Activated CD8-positive, alpha-beta T cell treated with anti-CD3 and anti-CD28 coated beads, Interleukin-2, amount 10 ng/mL, durations not matched to agents 7 days and 5 days (primary cell): ENCODE measurements at regions not wholly inside any gene's neighbourhood (a gene's known extent, or its start where the extent isn't known, plus 50 kb on each side); places are given as distances from the start of the nearest gene placed in this dataset.

Source experiments
- ATAC-seq: fragments of 150-1000 bp; cut with Tn5 transposase; one replicate; pipeline ENCODE4 v1.10.0; 2021; ENCODE audit warnings: moderate library complexity
- CTCF ChIA-PET: fragments of 350-600 bp; sonication (Branson Sonifier 250); formaldehyde crosslinking; loops from one replicate; lab custom pipeline; 2021; ENCODE audit warnings: antibody characterized with exemption; lab: Charles Lee
- POLR2A ChIA-PET: fragments of 350-600 bp; sonication (Branson Sonifier 250); formaldehyde crosslinking; loops from one replicate; lab custom pipeline; 2021; ENCODE audit warnings: antibody characterized with exemption; lab: Charles Lee
- DNase-seq: peaks from one replicate; pipeline ENCODE4 v3.0.0-alpha.2; 2020
- H3K27ac Mint-ChIP-seq: one replicate; pipeline ENCODE4 v1.8.0; 2021; ENCODE audit warnings: mild to moderate bottlenecking, mixed read lengths
- H3K27me3 Mint-ChIP-seq: one replicate; pipeline ENCODE4 v1.8.0; 2021; ENCODE audit warnings: low read depth, mixed read lengths
- H3K36me3 Mint-ChIP-seq: one replicate; pipeline ENCODE4 v1.8.0; 2021; ENCODE audit warnings: low read depth, mixed read lengths
- H3K4me1 Mint-ChIP-seq: one replicate; pipeline ENCODE4 v1.8.0; 2021; ENCODE audit warnings: low read depth, mixed read lengths
- H3K4me3 Mint-ChIP-seq: one replicate; pipeline ENCODE4 v1.8.0; 2021; ENCODE audit warnings: mild to moderate bottlenecking, mixed read lengths
- H3K9me3 Mint-ChIP-seq: one replicate; pipeline ENCODE4 v1.8.0; 2022; ENCODE audit warnings: mixed read lengths; ENCODE audit not compliant: insufficient read depth

- CTCF ChIA-PET: interaction anchor here (0.8 to 2.7 kb wide), 14 partner anchors 8 to 233 kb away, joined by 3 to 15 read pairs (median 4); no protein-coding TSS in a partner anchor
- Mint-ChIP-seq H3K27ac (no peak overlapping the region), H3K27me3 (peaks cover 11% of the 10 kb centered on the region), H3K36me3 (no peaks in the 10 kb centered on the region), H3K4me1 (peaks cover 5% of the 10 kb centered on the region), H3K9me3 (no peaks in the 10 kb centered on the region), H3K4me3 (no peak overlapping the region)
- DNase-seq (peak; percentile 60), ATAC-seq (peak; percentile 57)
- POLR2A ChIA-PET: no interaction called here
Measured at GRCh38 chr11:112453601-112454577, 193.2 kb upstream of the PLET1 start.

DNA sequence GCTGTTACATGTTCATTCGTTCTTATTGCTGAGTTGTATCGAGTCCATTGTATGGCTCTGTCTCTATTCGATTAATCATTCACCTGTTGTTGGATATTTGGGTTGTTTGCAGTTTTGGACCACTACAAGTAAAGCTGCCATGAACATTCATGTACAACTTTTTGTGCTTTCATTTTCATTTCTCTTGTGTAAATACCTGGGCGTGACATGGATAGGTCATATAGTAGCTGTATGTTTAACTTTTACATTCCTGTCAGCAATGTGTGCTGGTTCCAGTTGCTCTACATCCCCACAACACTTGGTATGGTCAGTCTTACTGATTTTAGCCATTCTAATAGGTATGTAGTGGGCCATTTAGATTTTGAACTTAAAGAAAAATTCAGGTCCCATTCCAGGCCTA, 194.2 kb upstream of the PLET1 start:
- no peak for DNase-seq
- Mint-ChIP-seq H3K9me3 (no peaks in the 10 kb centered on the region), H3K4me1 (peaks cover 5% of the 10 kb centered on the region), H3K27me3 (peaks cover 7% of the 10 kb centered on the region), H3K4me3 (no peak overlapping the region), H3K27ac (no peak overlapping the region), H3K36me3 (no peaks in the 10 kb centered on the region)
- ATAC-seq: no peak
- ChIA-PET CTCF (interaction anchor here (1.3 to 2.7 kb wide), 5 partner anchors 10 to 175 kb away, joined by 3 to 15 read pairs (median 9); no protein-coding TSS in a partner anchor), POLR2A (no interaction called here)

DNA sequence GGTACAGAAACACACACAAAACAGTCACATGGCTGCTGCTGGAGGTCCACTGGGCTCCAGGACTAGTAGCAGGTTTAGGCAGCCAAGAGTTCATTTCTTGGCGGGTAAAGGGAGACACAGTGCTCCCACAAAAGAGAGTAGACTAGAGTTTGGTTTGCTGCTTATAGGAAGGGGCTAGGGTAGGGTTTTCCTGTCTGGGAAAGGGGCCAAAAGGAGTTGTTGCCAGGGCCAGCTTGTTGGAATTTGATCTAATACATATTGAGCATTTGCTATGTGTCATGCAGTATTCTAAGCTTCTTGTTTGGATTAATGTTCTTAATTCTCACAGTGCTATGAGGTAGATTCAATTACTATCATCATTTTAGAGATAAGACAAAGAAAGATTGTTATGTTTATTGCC, 195.1 kb upstream of the PLET1 start:
- ATAC-seq (no peak), DNase-seq (no peak)
- Mint-ChIP-seq H3K9me3 (no peaks in the 10 kb centered on the region), H3K4me1 (peaks cover 5% of the 10 kb centered on the region), H3K27me3 (peaks cover under 1% of the 10 kb centered on the region), H3K27ac (no peak overlapping the region), H3K36me3 (no peaks in the 10 kb centered on the region), H3K4me3 (no peak overlapping the region)
- CTCF ChIA-PET: interaction anchor here (2.7 kb wide), 1 partner anchor 168 kb away, joined by 15 read pairs; no protein-coding TSS in a partner anchor
- POLR2A ChIA-PET: no interaction called here

- peaks cover 5% of the 10 kb centered on the region for H3K4me1 Mint-ChIP-seq
- DNase-seq: no peak
- no peak overlapping the region for H3K27ac Mint-ChIP-seq
- H3K9me3 Mint-ChIP-seq: no peaks in the 10 kb centered on the region
- H3K27me3 Mint-ChIP-seq: no peaks in the 10 kb centered on the region
- ATAC-seq: no peak
- ChIA-PET CTCF (no interaction called here), POLR2A (no interaction called here)
- no peak overlapping the region for H3K4me3 Mint-ChIP-seq
- no peaks in the 10 kb centered on the region for H3K36me3 Mint-ChIP-seq
Measured at GRCh38 chr11:112457532-112457931, 196.9 kb upstream of the PLET1 start.

DNA sequence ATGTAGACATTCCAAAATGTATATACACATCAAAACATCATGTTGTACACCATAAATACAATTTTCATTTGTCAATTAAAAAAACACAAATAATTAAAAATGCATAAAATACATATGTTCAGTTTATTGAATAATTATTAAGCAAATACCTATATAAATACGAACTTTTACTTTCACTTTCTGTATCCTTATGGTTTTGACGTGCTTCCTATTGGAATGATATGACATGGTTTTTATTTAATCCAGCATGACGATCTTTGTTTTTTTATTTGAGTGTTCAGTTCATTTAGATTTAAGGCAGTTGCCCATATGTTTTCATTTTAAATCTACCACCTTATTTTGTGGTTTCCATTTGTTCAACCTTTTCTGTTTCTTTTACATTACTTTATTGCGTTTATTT, 198.3 kb upstream of the PLET1 start:
- ATAC-seq (no peak), DNase-seq (no peak)
- Mint-ChIP-seq H3K4me3 (no peak overlapping the region), H3K36me3 (no peaks in the 10 kb centered on the region), H3K27ac (no peak overlapping the region), H3K9me3 (no peaks in the 10 kb centered on the region), H3K27me3 (no peaks in the 10 kb centered on the region), H3K4me1 (peaks cover 5% of the 10 kb centered on the region)
- POLR2A ChIA-PET: no interaction called here
- CTCF ChIA-PET: no interaction called here

DNA sequence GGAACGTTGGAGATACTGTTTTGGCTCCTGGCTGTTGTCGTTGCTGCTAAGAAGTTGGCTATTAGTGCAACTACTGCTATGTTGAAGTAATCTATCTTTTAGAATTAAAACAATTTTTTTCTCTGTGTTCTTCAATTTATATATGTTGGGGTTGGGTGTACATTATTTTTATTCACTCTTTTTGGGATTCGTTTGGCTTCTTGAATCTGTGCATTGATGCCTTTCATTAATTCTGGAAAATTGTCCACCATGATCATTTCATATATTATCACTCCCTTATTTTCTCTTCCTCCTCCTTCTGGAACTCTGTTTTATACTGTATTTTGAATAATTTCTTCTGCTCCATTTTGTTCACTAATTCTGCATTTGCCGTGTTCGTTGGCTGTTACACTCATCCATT, 199.5 kb upstream of the PLET1 start:
- no peak for ATAC-seq
- Mint-ChIP-seq H3K4me3 (no peak overlapping the region), H3K9me3 (no peaks in the 10 kb centered on the region)

GRCh38 chr11:112464949-112465348, 204.3 kb upstream of the PLET1 start:
- no peaks in the 10 kb centered on the region for H3K36me3 Mint-ChIP-seq
- no peak for ATAC-seq
- ChIA-PET CTCF (no interaction called here), POLR2A (no interaction called here)
- DNase-seq: no peak
- no peaks in the 10 kb centered on the region for H3K9me3 Mint-ChIP-seq
- no peak overlapping the region for H3K4me3 Mint-ChIP-seq
- peaks cover 1% of the 10 kb centered on the region for H3K27me3 Mint-ChIP-seq
- H3K4me1 Mint-ChIP-seq: no peaks in the 10 kb centered on the region
- no peak overlapping the region for H3K27ac Mint-ChIP-seq

More for the DNA sequence above, 199.5 kb upstream of the PLET1 start:
- no peaks in the 10 kb centered on the region for H3K36me3 Mint-ChIP-seq
- no peak for DNase-seq
- H3K4me1 Mint-ChIP-seq: no peaks in the 10 kb centered on the region
- no peak overlapping the region for H3K27ac Mint-ChIP-seq
- ChIA-PET CTCF (interaction anchor here (1.3 kb wide), 1 partner anchor 829 kb away, joined by 3 read pairs; no protein-coding TSS in a partner anchor), POLR2A (no interaction called here)
- no peaks in the 10 kb centered on the region for H3K27me3 Mint-ChIP-seq

GRCh38 chr11:112465433-112466024, 204.9 kb upstream of the PLET1 start:
- ATAC-seq (no peak), DNase-seq (no peak)
- H3K9me3 Mint-ChIP-seq: no peaks in the 10 kb centered on the region
- H3K4me3 Mint-ChIP-seq: no peak overlapping the region
- ChIA-PET CTCF (no interaction called here), POLR2A (no interaction called here)
- H3K36me3 Mint-ChIP-seq: no peaks in the 10 kb centered on the region
- H3K4me1 Mint-ChIP-seq: no peaks in the 10 kb centered on the region
- H3K27me3 Mint-ChIP-seq: peaks cover 1% of the 10 kb centered on the region
- no peak overlapping the region for H3K27ac Mint-ChIP-seq

DNA sequence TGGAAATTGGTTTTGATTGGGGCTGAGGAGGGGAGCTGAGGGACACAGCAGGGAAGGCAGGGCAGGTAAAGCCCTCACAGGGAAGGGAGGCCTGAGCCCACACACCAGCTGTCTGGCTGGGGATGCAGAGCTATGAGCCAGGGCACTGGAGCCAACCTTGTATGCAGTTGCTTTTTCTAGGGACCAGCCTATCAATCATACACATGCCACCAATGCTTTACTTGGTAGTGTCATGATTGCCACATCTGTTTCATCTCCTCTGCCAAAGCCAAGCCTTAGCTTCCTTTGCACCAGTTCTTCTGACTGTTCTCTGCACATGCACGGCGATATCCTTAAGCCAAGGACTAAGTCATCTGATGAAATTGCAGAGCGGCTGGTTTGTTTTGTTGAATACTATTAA, 207.1 kb upstream of the PLET1 start:
- Mint-ChIP-seq H3K27me3 (peaks cover 1% of the 10 kb centered on the region), H3K4me3 (no peak overlapping the region), H3K36me3 (no peaks in the 10 kb centered on the region), H3K27ac (no peak overlapping the region), H3K4me1 (no peaks in the 10 kb centered on the region), H3K9me3 (no peaks in the 10 kb centered on the region)
- DNase-seq (no peak), ATAC-seq (no peak)
- ChIA-PET CTCF (interaction anchor here (0.6 to 1.4 kb wide), 2 partner anchors 14 to 538 kb away, joined by 3 to 4 read pairs; no protein-coding TSS in a partner anchor), POLR2A (no interaction called here)

GRCh38 chr11:112469376-112469775, 208.7 kb upstream of the PLET1 start:
- H3K4me1 Mint-ChIP-seq: no peaks in the 10 kb centered on the region
- no peak overlapping the region for H3K27ac Mint-ChIP-seq
- ATAC-seq (no peak), DNase-seq (no peak)
- no peak overlapping the region for H3K4me3 Mint-ChIP-seq
- H3K36me3 Mint-ChIP-seq: no peaks in the 10 kb centered on the region
- ChIA-PET CTCF (no interaction called here), POLR2A (no interaction called here)
- H3K9me3 Mint-ChIP-seq: no peaks in the 10 kb centered on the region
- peaks cover 1% of the 10 kb centered on the region for H3K27me3 Mint-ChIP-seq

GRCh38 chr11:112470355-112470754, 209.7 kb upstream of the PLET1 start:
- Mint-ChIP-seq H3K4me1 (no peaks in the 10 kb centered on the region), H3K36me3 (no peaks in the 10 kb centered on the region), H3K27me3 (peaks cover 1% of the 10 kb centered on the region), H3K4me3 (no peak overlapping the region), H3K27ac (no peak overlapping the region), H3K9me3 (no peaks in the 10 kb centered on the region)
- DNase-seq: no peak
- ChIA-PET POLR2A (no interaction called here), CTCF (no interaction called here)
- ATAC-seq: no peak

DNA sequence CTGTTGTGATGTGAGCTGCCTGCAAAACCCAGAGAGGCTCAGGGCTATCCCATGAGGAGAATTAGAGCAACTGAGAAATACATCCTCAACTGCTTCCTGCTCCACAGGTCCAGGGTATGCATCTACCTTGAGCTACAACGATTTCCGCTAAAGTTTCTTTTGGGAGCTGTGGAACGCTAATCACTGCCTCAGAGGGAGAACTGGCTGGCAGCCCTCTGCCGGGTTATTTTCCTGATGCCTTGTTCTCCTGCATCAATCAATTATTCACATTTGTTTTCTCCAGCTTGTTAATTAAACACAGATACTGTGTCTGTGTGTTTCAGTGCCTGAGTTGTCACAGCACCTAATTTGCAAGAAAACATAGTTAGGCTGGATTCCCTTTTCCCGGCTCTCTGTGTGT, 211.1 kb upstream of the PLET1 start:
- CTCF ChIA-PET: no interaction called here
- DNase-seq (no peak), ATAC-seq (no peak)
- H3K9me3 Mint-ChIP-seq: no peaks in the 10 kb centered on the region
- H3K4me1 Mint-ChIP-seq: no peaks in the 10 kb centered on the region
- POLR2A ChIA-PET: no interaction called here
- H3K27ac Mint-ChIP-seq: no peak overlapping the region
- H3K4me3 Mint-ChIP-seq: no peak overlapping the region
- H3K27me3 Mint-ChIP-seq: peaks cover 5% of the 10 kb centered on the region
- H3K36me3 Mint-ChIP-seq: no peaks in the 10 kb centered on the region
